IMR-90 (cell line): ENCODE measurements at regions not wholly inside any gene's neighbourhood (a gene's known extent, or its start where the extent isn't known, plus 50 kb on each side); places are given as distances from the start of the nearest gene placed in this dataset.
"Not testable (repeated sequence)": the region's sequence is repeated elsewhere in the genome, so short reads cannot be mapped to it uniquely, and the experiment has no call there.

Experiments
- ATAC-seq: fragments of 200-7000 bp; cut with Tn5 transposase; 2 replicates; pipeline ENCODE4 v1.9.1; 2020; ENCODE audit warnings: low read depth, mild to moderate bottlenecking, moderate library complexity
- BruUV-seq: library from RNA; stranded (reverse); fragments of 400-500 nt; replicated peaks from 2 replicates; lab custom pipeline; 2021; lab: Mats Ljungman, UMichigan
- CTCF ChIA-PET: fragments of 300-600 bp; formaldehyde crosslinking; extraction: SDS; loops from one replicate; lab custom pipeline; 2021; ENCODE audit warnings: antibody characterized with exemption; lab: Yijun Ruan, JAX
- POLR2A ChIA-PET: fragments of 300-600 bp; sonication (Branson Sonifier 250); formaldehyde crosslinking; loops from one replicate; lab custom pipeline; 2022; ENCODE audit warnings: antibody characterized with exemption; ENCODE audit not compliant: unreplicated experiment; lab: Charles Lee
- DNase-seq: peaks from one replicate; pipeline ENCODE4 v3.0.0; 2013
- H2AFZ ChIP-seq: replicated peaks from 2 replicates; pipeline ENCODE3; 2013; ENCODE audit warnings: low read length, mild to moderate bottlenecking; ENCODE audit not compliant: poor library complexity
- H2AK5ac ChIP-seq: 2 replicates; pipeline ENCODE4 v1.6.1; 2013; ENCODE audit warnings: low read depth, low read length, inconsistent platforms
- H2AK9ac ChIP-seq: replicated peaks from 2 replicates; pipeline ENCODE3; 2013; ENCODE audit warnings: mild to moderate bottlenecking, low read depth, low read length, moderate library complexity; ENCODE audit not compliant: poor library complexity
- H2BK120ac ChIP-seq: 2 replicates; pipeline ENCODE4 v1.6.1; 2013; ENCODE audit warnings: low read depth, low read length, inconsistent platforms
- H2BK15ac ChIP-seq: 3 replicates; pipeline ENCODE4 v1.6.1; 2013; ENCODE audit warnings: low read depth, low read length, inconsistent platforms
- H2BK20ac ChIP-seq: 2 replicates; pipeline ENCODE4 v1.6.1; 2013; ENCODE audit warnings: low read depth, mild to moderate bottlenecking, inconsistent platforms, low read length, moderate library complexity
- H2BK5ac ChIP-seq: 2 replicates; pipeline ENCODE4 v1.6.1; 2013; ENCODE audit warnings: mild to moderate bottlenecking, low read depth, low read length, inconsistent platforms; ENCODE audit not compliant: poor library complexity, severe bottlenecking
- H3K14ac ChIP-seq: replicated peaks from 2 replicates; pipeline ENCODE4 v1.6.1; 2013; ENCODE audit warnings: low read depth, low read length, inconsistent platforms
- H3K18ac ChIP-seq: 2 replicates; pipeline ENCODE4 v1.6.1; 2013; ENCODE audit warnings: low read depth, low read length, control low read depth
- H3K23ac ChIP-seq: 2 replicates; pipeline ENCODE4 v1.6.1; 2013; ENCODE audit warnings: low read depth, low read length, inconsistent platforms
- H3K27ac ChIP-seq: 2 replicates; pipeline ENCODE4 v1.5.1; 2013; ENCODE audit warnings: mild to moderate bottlenecking, control low read depth, low read length; ENCODE audit not compliant: insufficient read depth
- H3K27me3 ChIP-seq: 2 replicates; pipeline ENCODE4 v1.6.1; 2013; ENCODE audit warnings: low read length; ENCODE audit not compliant: control insufficient read depth, insufficient read depth
- H3K36me3 ChIP-seq: 2 replicates; pipeline ENCODE4 v1.6.1; 2013; ENCODE audit warnings: low read length, mixed read lengths; ENCODE audit not compliant: control insufficient read depth, insufficient read depth
- H3K4ac ChIP-seq: 2 replicates; pipeline ENCODE4 v1.6.1; 2013; ENCODE audit warnings: low read depth, low read length, inconsistent platforms
- H3K4me1 ChIP-seq: 2 replicates; pipeline ENCODE4 v1.6.1; 2013; ENCODE audit warnings: low read length, mixed read lengths; ENCODE audit not compliant: control insufficient read depth, insufficient read depth
- H3K4me2 ChIP-seq: 2 replicates; pipeline ENCODE4 v1.6.1; 2013; ENCODE audit warnings: low read depth, mild to moderate bottlenecking, control low read depth, low read length, moderate library complexity
- H3K4me3 ChIP-seq: 2 replicates; pipeline ENCODE4 v1.5.1; 2013; ENCODE audit warnings: low read depth, mild to moderate bottlenecking, control low read depth, low read length, moderate library complexity; ENCODE audit not compliant: insufficient read depth
- H3K56ac ChIP-seq: 2 replicates; pipeline ENCODE4 v1.6.1; 2013; ENCODE audit warnings: low read length, inconsistent platforms; ENCODE audit not compliant: insufficient read depth; ENCODE audit errors: extremely low read depth
- H3K79me1 ChIP-seq, 2 experiments: 2 replicates each; pipeline ENCODE4 v1.6.1; 2013; ENCODE audit warnings: low read length in 2 of 2, inconsistent platforms in 1 of 2, low read depth in 1 of 2
- H3K9ac ChIP-seq: 2 replicates; pipeline ENCODE4 v1.6.1; 2013; ENCODE audit warnings: low read depth, low read length, control low read depth
- H3K9me1 ChIP-seq: 2 replicates; pipeline ENCODE4 v1.6.1; 2013; ENCODE audit warnings: low read length, inconsistent platforms; ENCODE audit not compliant: insufficient read depth
- H3K9me3 ChIP-seq: 2 replicates; pipeline ENCODE4 v1.6.1; 2013; ENCODE audit warnings: low read length; ENCODE audit not compliant: control insufficient read depth, insufficient read depth
- H4K20me1 ChIP-seq: 2 replicates; pipeline ENCODE4 v1.6.1; 2013; ENCODE audit warnings: low read length, inconsistent platforms; ENCODE audit not compliant: insufficient read depth
- H4K5ac ChIP-seq: 2 replicates; pipeline ENCODE4 v1.6.1; 2013; ENCODE audit warnings: mild to moderate bottlenecking, low read depth, low read length, control low read depth
- H4K8ac ChIP-seq, 2 experiments: 2 replicates each; pipeline ENCODE4 v1.6.1; 2013; ENCODE audit warnings: low read depth in 2 of 2, low read length in 2 of 2, control low read depth in 1 of 2, inconsistent platforms in 1 of 2
- H4K91ac ChIP-seq: 2 replicates; pipeline ENCODE4 v1.6.1; 2013; ENCODE audit warnings: low read depth, low read length, inconsistent platforms; ENCODE audit not compliant: insufficient read depth
- WGBS, 2 experiments: methylation state at CpG; one replicate each; pipeline versions ENCODE4 v1.1.5 to v1.1.7; 2013; ENCODE audit warnings: missing lambda C conversion rate in 2 of 2; ENCODE audit not compliant: insufficient read length in 1 of 2; ENCODE audit errors: extremely low coverage in 2 of 2; 5-methylcytosine and 5-hydroxymethylcytosine counted together
- dilution Hi-C: fragments of 300-500 bp; cut with HindIII; formaldehyde crosslinking; loops from one replicate; pipeline ENCODE4 v1.14.3; 2018; ENCODE audit warnings: low sequenced_read_pairs; ENCODE audit not compliant: unreplicated experiment
- in situ Hi-C: fragments of 300-500 bp; cut with MboI; formaldehyde crosslinking; loops from 3 replicates; pipeline ENCODE4 v1.14.3; 2019; ENCODE audit warnings: low sequenced_read_pairs, inconsistent platforms, mixed read lengths
- intact Hi-C: fragments of 100-400 bp; cut with micrococcal nuclease; formaldehyde crosslinking; loops from 2 replicates; pipeline ENCODE4 v1.10.0; 2022

GRCh38 chr7:25602730-25603426 is 374.6 kb upstream of the NPVF start:
- H4K91ac ChIP-seq, in situ Hi-C loops, H3K4me1 ChIP-seq, intact Hi-C loops, H3K14ac ChIP-seq, BruUV-seq, H2AK5ac ChIP-seq, H3K23ac ChIP-seq, POLR2A ChIA-PET, H2AK9ac ChIP-seq, H3K56ac ChIP-seq, H3K79me1 ChIP-seq, H3K27ac ChIP-seq, ATAC-seq, H3K4ac ChIP-seq, H3K27me3 ChIP-seq, H2BK120ac ChIP-seq, H3K36me3 ChIP-seq, H2AFZ ChIP-seq, DNase-seq, H4K8ac ChIP-seq, dilution Hi-C loops, H3K4me2 ChIP-seq, H4K20me1 ChIP-seq, H3K18ac ChIP-seq, H3K9me1 ChIP-seq, H2BK20ac ChIP-seq, H3K4me3 ChIP-seq, H2BK5ac ChIP-seq, H3K9me3 ChIP-seq, H2BK15ac ChIP-seq, CTCF ChIA-PET, H3K9ac ChIP-seq, H4K5ac ChIP-seq: not testable (repeated sequence)
- WGBS, 2 experiments = no CpG with 5 or more reads among the region's 30 CpGs

GRCh38 chr7:25603427-25603740 is 375.1 kb upstream of the NPVF start:
- H3K56ac ChIP-seq, H3K27me3 ChIP-seq, H2AFZ ChIP-seq, H4K20me1 ChIP-seq, H4K8ac ChIP-seq, H2BK5ac ChIP-seq, DNase-seq, H2AK5ac ChIP-seq, H2BK20ac ChIP-seq, BruUV-seq, H4K91ac ChIP-seq, ATAC-seq, H3K4me1 ChIP-seq, H3K27ac ChIP-seq, H3K23ac ChIP-seq, H3K14ac ChIP-seq, H3K9me3 ChIP-seq, H3K79me1 ChIP-seq, POLR2A ChIA-PET, CTCF ChIA-PET, H4K5ac ChIP-seq, H3K4ac ChIP-seq, dilution Hi-C loops, H2BK15ac ChIP-seq, H2BK120ac ChIP-seq, H2AK9ac ChIP-seq, H3K4me2 ChIP-seq, H3K36me3 ChIP-seq, in situ Hi-C loops, H3K9ac ChIP-seq, H3K9me1 ChIP-seq, H3K18ac ChIP-seq, H3K4me3 ChIP-seq, intact Hi-C loops: not testable (repeated sequence)
- WGBS, 2 experiments = no CpG with 5 or more reads among the region's 9 CpGs
